ENCODE measurements at regions not wholly inside any gene's neighbourhood (a gene's known extent, or its start where the extent isn't known, plus 50 kb on each side); places are given as distances from the start of the nearest gene placed in this dataset.

DNA sequence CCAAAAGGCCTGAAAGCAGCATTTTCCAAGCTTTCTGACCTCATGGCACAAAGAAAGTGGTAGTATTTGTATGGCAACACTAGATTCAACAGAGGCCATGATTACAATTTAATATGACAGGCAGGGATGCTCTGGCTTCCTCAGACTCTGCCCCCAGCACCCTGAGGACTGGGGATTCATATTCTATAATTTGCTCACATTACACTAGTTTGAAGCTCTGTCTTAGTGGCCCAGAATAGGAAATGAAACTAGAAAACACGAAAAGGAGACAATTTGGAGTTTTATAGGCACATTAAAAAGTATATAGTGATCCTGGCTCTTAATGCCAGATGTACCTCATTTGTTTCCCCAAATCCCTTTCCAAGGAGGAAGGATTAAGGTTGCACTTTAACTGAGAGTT is 173.0 kb upstream of the STK17B start:
- no peak for TF ChIP-seq EZH2phosphoT487 (IDR thresholded peaks at IDR 0.05; ENCODE audit: low read depth, severe bottlenecking, unreplicated experiment)
- TF ChIP-seq, protein P1, sequence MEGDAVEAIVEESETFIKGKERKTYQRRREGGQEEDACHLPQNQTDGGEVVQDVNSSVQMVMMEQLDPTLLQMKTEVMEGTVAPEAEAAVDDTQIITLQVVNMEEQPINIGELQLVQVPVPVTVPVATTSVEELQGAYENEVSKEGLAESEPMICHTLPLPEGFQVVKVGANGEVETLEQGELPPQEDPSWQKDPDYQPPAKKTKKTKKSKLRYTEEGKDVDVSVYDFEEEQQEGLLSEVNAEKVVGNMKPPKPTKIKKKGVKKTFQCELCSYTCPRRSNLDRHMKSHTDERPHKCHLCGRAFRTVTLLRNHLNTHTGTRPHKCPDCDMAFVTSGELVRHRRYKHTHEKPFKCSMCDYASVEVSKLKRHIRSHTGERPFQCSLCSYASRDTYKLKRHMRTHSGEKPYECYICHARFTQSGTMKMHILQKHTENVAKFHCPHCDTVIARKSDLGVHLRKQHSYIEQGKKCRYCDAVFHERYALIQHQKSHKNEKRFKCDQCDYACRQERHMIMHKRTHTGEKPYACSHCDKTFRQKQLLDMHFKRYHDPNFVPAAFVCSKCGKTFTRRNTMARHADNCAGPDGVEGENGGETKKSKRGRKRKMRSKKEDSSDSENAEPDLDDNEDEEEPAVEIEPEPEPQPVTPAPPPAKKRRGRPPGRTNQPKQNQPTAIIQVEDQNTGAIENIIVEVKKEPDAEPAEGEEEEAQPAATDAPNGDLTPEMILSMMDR (IDR thresholded peaks at IDR 0.05; ENCODE audit: poor library complexity), result no peak
- no peak for TF ChIP-seq EZH2 (IDR thresholded peaks at IDR 0.05; ENCODE audit: borderline replicate concordance)

Measured in hepatocyte (in vitro differentiated cells).